H1 (cell line): ENCODE measurements at regions not wholly inside any gene's neighbourhood (a gene's known extent, or its start where the extent isn't known, plus 50 kb on each side); places are given as distances from the start of the nearest gene placed in this dataset.

Source experiments
- CTCF ChIA-PET: fragments of 300-600 bp; sonication (Branson Sonifier 250); formaldehyde crosslinking; loops from one replicate; lab custom pipeline; 2021; ENCODE audit not compliant: partially characterized antibody; lab: Charles Lee
- POLR2A ChIA-PET: fragments of 300-600 bp; sonication (Branson Sonifier 250); formaldehyde crosslinking; loops from one replicate; lab custom pipeline; 2021; ENCODE audit warnings: inconsistent platforms; ENCODE audit not compliant: partially characterized antibody; lab: Charles Lee
- DNase-seq, 2 experiments: peaks; one replicate each; pipeline versions ENCODE4 v3.0.0 to v3.0.0-alpha.2; 2010 to 2022; ENCODE audit warnings: low spot score in 2 of 2, low read depth in 1 of 2, mixed read lengths in 1 of 2
- FAIRE-seq: peaks from 2 replicates; lab custom pipeline; 2011; peaks lifted over from hg19 to GRCh38; lab: Jason Lieb, UNC
- H2AFZ ChIP-seq: 2 replicates; pipeline ENCODE4 v1.8.1; 2012; ENCODE audit warnings: low read length, inconsistent platforms
- H2AK5ac ChIP-seq: 2 replicates; pipeline ENCODE4 v1.6.1; 2013; ENCODE audit warnings: low read depth, low read length
- H2BK120ac ChIP-seq: replicated peaks from 2 replicates; pipeline ENCODE3; 2013; ENCODE audit warnings: low read depth, low read length, inconsistent platforms
- H2BK12ac ChIP-seq: 2 replicates; pipeline ENCODE4 v1.6.1; 2013; ENCODE audit warnings: low read depth, low read length
- H2BK15ac ChIP-seq: 2 replicates; pipeline ENCODE4 v1.6.1; 2013; ENCODE audit warnings: low read length
- H2BK20ac ChIP-seq: 2 replicates; pipeline ENCODE4 v1.6.1; 2013; ENCODE audit warnings: low read length
- H2BK5ac ChIP-seq: 2 replicates; pipeline ENCODE4 v1.6.1; 2013; ENCODE audit warnings: low read depth, low read length
- H3K14ac ChIP-seq: 2 replicates; pipeline ENCODE4 v1.6.1; 2013; ENCODE audit warnings: inconsistent platforms; ENCODE audit not compliant: insufficient read length
- H3K18ac ChIP-seq: 2 replicates; pipeline ENCODE4 v1.6.1; 2013; ENCODE audit warnings: low read length; ENCODE audit errors: extremely low read depth
- H3K23ac ChIP-seq: 2 replicates; pipeline ENCODE4 v1.6.1; 2013; ENCODE audit warnings: inconsistent platforms; ENCODE audit not compliant: insufficient read length
- H3K23me2 ChIP-seq: 2 replicates; pipeline ENCODE4 v1.6.1; 2013; ENCODE audit warnings: low read depth, low read length
- H3K27ac ChIP-seq: 2 replicates; pipeline ENCODE4 v1.6.1; 2011; ENCODE audit warnings: low read depth, low read length, inconsistent platforms
- H3K27me3 ChIP-seq, 4 experiments: replicated peaks in 1 of 4; 1 replicate in 1 of 4; 2 replicates in 3 of 4; pipeline versions ENCODE4 v1.6.1 to v1.8.1; 2011 to 2013; ENCODE audit warnings: low read length in 3 of 4, mild to moderate bottlenecking in 3 of 4, inconsistent platforms in 2 of 4, mixed read lengths in 2 of 4, moderate library complexity in 1 of 4; ENCODE audit not compliant: control insufficient read depth in 3 of 4, insufficient read depth in 3 of 4; ENCODE audit errors: extremely low read depth in 1 of 4
- H3K36me3 ChIP-seq, 4 experiments: 2 replicates each; pipeline versions ENCODE4 v1.6.1 to v1.8.1; 2011 to 2013; ENCODE audit warnings: mild to moderate bottlenecking in 4 of 4, low read length in 3 of 4, moderate library complexity in 2 of 4, control low read depth in 1 of 4, inconsistent platforms in 1 of 4; ENCODE audit not compliant: insufficient read depth in 4 of 4, control insufficient read depth in 2 of 4
- H3K4ac ChIP-seq: replicated peaks from 2 replicates; pipeline ENCODE3; 2013; ENCODE audit warnings: low read length, low read depth, mixed read lengths, inconsistent platforms; ENCODE audit not compliant: insufficient read length
- H3K4me1 ChIP-seq, 4 experiments: replicated peaks in 1 of 4; 1 replicate in 1 of 4; 2 replicates in 3 of 4; pipeline versions ENCODE4 v1.6.1 to v1.8.1; 2011 to 2013; ENCODE audit warnings: low read length in 3 of 4, inconsistent platforms in 2 of 4, mixed read lengths in 1 of 4; ENCODE audit not compliant: insufficient read depth in 4 of 4, control insufficient read depth in 3 of 4
- H3K4me2 ChIP-seq, 2 experiments: 2 replicates each; pipeline versions ENCODE4 v1.6.1 to v1.8.1; 2011 to 2013; ENCODE audit warnings: low read depth in 2 of 2, low read length in 2 of 2, control low read depth in 1 of 2, inconsistent platforms in 1 of 2, mild to moderate bottlenecking in 1 of 2; ENCODE audit not compliant: insufficient read depth in 1 of 2
- H3K4me3 ChIP-seq, 4 experiments: fragments of 200-600, 300-600 bp in 1 of 4; sonication (generic), shearing (Covaris generic), sonication (Bioruptor Twin) in 1 of 4; 2 replicates each; pipeline versions ENCODE4 v1.5.1 to v1.8.1; 2011 to 2016; ENCODE audit warnings: low read length in 4 of 4, low read depth in 3 of 4, control low read depth in 2 of 4, inconsistent platforms in 2 of 4, mild to moderate bottlenecking in 2 of 4, mixed read lengths in 1 of 4, moderate library complexity in 1 of 4; ENCODE audit not compliant: insufficient read depth in 2 of 4; ENCODE audit errors: extremely low read depth in 1 of 4
- H3K56ac ChIP-seq: replicated peaks from 2 replicates; pipeline ENCODE3; 2013; ENCODE audit warnings: low read depth, mild to moderate bottlenecking, mixed read lengths, low read length, inconsistent platforms; ENCODE audit not compliant: insufficient read length
- H3K79me1 ChIP-seq: 2 replicates; pipeline ENCODE4 v1.6.1; 2013; ENCODE audit warnings: low read depth, low read length, control low read depth
- H3K79me2 ChIP-seq, 2 experiments: 2 replicates each; pipeline versions ENCODE4 v1.6.1 to v1.8.1; 2012 to 2013; ENCODE audit warnings: low read length in 2 of 2, mild to moderate bottlenecking in 2 of 2, inconsistent platforms in 1 of 2; ENCODE audit not compliant: insufficient read depth in 2 of 2, control insufficient read depth in 1 of 2
- H3K9ac ChIP-seq, 4 experiments: replicated peaks in 1 of 4; 1 replicate in 1 of 4; 2 replicates in 3 of 4; pipeline versions ENCODE4 v1.6.1 to v1.8.1; 2011 to 2013; ENCODE audit warnings: low read depth in 3 of 4, low read length in 3 of 4, control low read depth in 2 of 4, mild to moderate bottlenecking in 2 of 4, moderate library complexity in 2 of 4, inconsistent platforms in 1 of 4; ENCODE audit errors: extremely low read depth in 1 of 4
- H3K9me3 ChIP-seq, 2 experiments: 2 replicates each; pipeline versions ENCODE4 v1.6.1 to v1.8.1; 2012 to 2013; ENCODE audit warnings: mild to moderate bottlenecking in 2 of 2, moderate library complexity in 2 of 2, control low read depth in 1 of 2, inconsistent platforms in 1 of 2, low read depth in 1 of 2, low read length in 1 of 2, mixed read lengths in 1 of 2; ENCODE audit not compliant: insufficient read depth in 2 of 2
- H4K20me1 ChIP-seq, 2 experiments: replicated peaks in 1 of 2; 2 replicates each; pipeline versions ENCODE3 to v1.8.1; 2011 to 2013; ENCODE audit warnings: inconsistent platforms in 2 of 2, low read length in 2 of 2, mild to moderate bottlenecking in 1 of 2; ENCODE audit not compliant: insufficient read depth in 2 of 2, control insufficient read depth in 1 of 2
- H4K5ac ChIP-seq: 2 replicates; pipeline ENCODE4 v1.6.1; 2013; ENCODE audit warnings: low read length, low read depth, mixed read lengths, inconsistent platforms; ENCODE audit not compliant: insufficient read length
- H4K8ac ChIP-seq: 2 replicates; pipeline ENCODE4 v1.8.0; 2013; ENCODE audit warnings: mild to moderate bottlenecking, moderate library complexity, low read length, inconsistent platforms; ENCODE audit not compliant: insufficient read depth; ENCODE audit errors: extremely low read depth
- H4K91ac ChIP-seq: replicated peaks from 2 replicates; pipeline ENCODE3; 2013; ENCODE audit warnings: low read length, mixed read lengths, inconsistent platforms; ENCODE audit not compliant: insufficient read length
- BACH1 ChIP-seq: IDR thresholded peaks from 2 replicates; pipeline ENCODE4 v1.6.1; 2012; ENCODE audit warnings: low read length, improper control_type of control experiment
- EP300 ChIP-seq, 2 experiments: IDR thresholded peaks; 1 replicate in 1 of 2; 2 replicates in 1 of 2; pipeline ENCODE4 v1.6.1; 2011 to 2012; ENCODE audit warnings: low read depth in 2 of 2, low read length in 2 of 2, mild to moderate bottlenecking in 2 of 2, borderline replicate concordance in 1 of 2, inconsistent platforms in 1 of 2, moderate library complexity in 1 of 2
- GTF2F1 ChIP-seq: IDR thresholded peaks from 2 replicates; pipeline ENCODE4 v1.6.1; 2012; ENCODE audit warnings: low read depth, low read length, improper control_type of control experiment, borderline replicate concordance
- KDM5A ChIP-seq: fragments of 200-600 bp; IDR thresholded peaks from 2 replicates; pipeline ENCODE4 v1.7.1; 2012; ENCODE audit warnings: mild to moderate bottlenecking, low read length, inconsistent platforms, mixed read lengths
- MAX ChIP-seq: IDR thresholded peaks from 2 replicates; pipeline ENCODE4 v1.6.1; 2012; ENCODE audit warnings: inconsistent platforms
- NRF1 ChIP-seq: IDR thresholded peaks from 2 replicates; pipeline ENCODE4 v1.6.1; 2011; ENCODE audit warnings: mild to moderate bottlenecking, low read depth, low read length, improper control_type of control experiment
- PHF8 ChIP-seq: fragments of 200-600 bp; sonication (generic); conservative IDR thresholded peaks from 2 replicates; pipeline ENCODE4 v1.7.1; 2012; ENCODE audit warnings: low read depth, mild to moderate bottlenecking, inconsistent platforms, low read length, moderate library complexity
- RFX5 ChIP-seq: IDR thresholded peaks from 2 replicates; pipeline ENCODE4 v1.6.1; 2011; ENCODE audit warnings: low read depth, low read length, improper control_type of control experiment, borderline replicate concordance
- SAP30 ChIP-seq: fragments of 300-600 bp; sonication (generic); IDR thresholded peaks from 2 replicates; pipeline ENCODE4 v1.7.1; 2012; ENCODE audit warnings: low read length, moderate library complexity, mild to moderate bottlenecking, inconsistent platforms; ENCODE audit not compliant: insufficient read depth, insufficient replicate concordance
- SIN3A ChIP-seq, 2 experiments: IDR thresholded peaks in 1 of 2; conservative IDR thresholded peaks in 1 of 2; 2 replicates each; pipeline ENCODE4 v1.6.1; 2011 to 2012; ENCODE audit warnings: low read length in 2 of 2, improper control_type of control experiment in 1 of 2, low read depth in 1 of 2, mild to moderate bottlenecking in 1 of 2
- SP2 ChIP-seq: IDR thresholded peaks from 2 replicates; pipeline ENCODE4 v1.6.1; 2012; ENCODE audit warnings: mild to moderate bottlenecking, low read length, inconsistent platforms
- SRF ChIP-seq: IDR thresholded peaks from 2 replicates; pipeline ENCODE4 v1.6.1; 2011; ENCODE audit warnings: mild to moderate bottlenecking, low read depth, low read length, moderate library complexity
- WGBS, 2 experiments: shearing (Covaris generic) in 1 of 2; methylation state at CpG; one replicate each; pipeline versions ENCODE4 v1.1.6 to v1.1.7; 2013 to 2015; ENCODE audit warnings: low lambda C conversion rate in 2 of 2, mixed read lengths in 2 of 2, inconsistent platforms in 1 of 2, low coverage in 1 of 2, missing lambda C conversion rate in 1 of 2; ENCODE audit not compliant: insufficient replicate concordance in 2 of 2, insufficient coverage in 1 of 2, insufficient read length in 1 of 2; ENCODE audit errors: extremely low coverage in 1 of 2, missing lambda C conversion rate in 1 of 2; 5-methylcytosine and 5-hydroxymethylcytosine counted together

- no peak overlapping the region for H2BK5ac ChIP-seq
- no peak overlapping the region for H3K56ac ChIP-seq
- H2BK20ac ChIP-seq = no peak overlapping the region
- H3K14ac ChIP-seq = no peak overlapping the region
- no peak overlapping the region for H3K4me2 ChIP-seq
- H4K5ac ChIP-seq = no peak overlapping the region
- H4K91ac ChIP-seq = no peak overlapping the region
- no peak overlapping the region for H3K4me3 ChIP-seq
- H3K36me3 ChIP-seq = no peaks in the 10 kb centered on the region
- H3K18ac ChIP-seq = no peak overlapping the region
- H2BK120ac ChIP-seq = no peak overlapping the region
- no peaks in the 10 kb centered on the region for H3K27me3 ChIP-seq
- H3K79me2 ChIP-seq = no peaks in the 10 kb centered on the region
- POLR2A ChIA-PET = no interaction called here
- 93% methylated on average over 3 of the region's 3 CpGs; no CpG with 5 or more reads in 1 of the 2 experiments for WGBS, 2 experiments
- H3K9ac ChIP-seq = no peak overlapping the region
- DNase-seq = no peak
- CTCF ChIA-PET = no interaction called here
- H4K20me1 ChIP-seq = no peaks in the 10 kb centered on the region
- TF ChIP-seq GTF2F1 = no peak
- no peak for TF ChIP-seq NRF1
- no peak for TF ChIP-seq PHF8
- no peak for TF ChIP-seq SRF
- TF ChIP-seq BACH1 = no peak
- no peak for TF ChIP-seq RFX5
- TF ChIP-seq MAX = no peak
- no peak for TF ChIP-seq SP2
- TF ChIP-seq KDM5A = no peak
- no peak for TF ChIP-seq SAP30
- TF ChIP-seq EP300 (IDR thresholded peaks at IDR 0.05; ENCODE audit: borderline replicate concordance in 1 of 2, low read depth in 2 of 2, low read length in 2 of 2) = no peak
- no peak for TF ChIP-seq SIN3A (conservative IDR thresholded peaks at IDR 0.05 in 1 of 2, IDR thresholded peaks at IDR 0.05 in 1 of 2; ENCODE audit: low read depth in 1 of 2, low read length in 2 of 2)
- no peak overlapping the region for H2BK15ac ChIP-seq
- peak overlapping the region; percentile 24; the same call in 1 of the 2 replicates for H2AFZ ChIP-seq
- H3K4ac ChIP-seq = no peak overlapping the region
- no peak overlapping the region for H2AK5ac ChIP-seq
- no peak overlapping the region for H3K23ac ChIP-seq
- no peak overlapping the region for H3K27ac ChIP-seq
- no peak overlapping the region for H4K8ac ChIP-seq
- no peaks in the 10 kb centered on the region for H3K9me3 ChIP-seq
- H3K4me1 ChIP-seq = peaks cover 0 to 3% (median 0%) of the 10 kb centered on the region in 4 experiments; a peak in 1 of 7 replicates
- no peaks in the 10 kb centered on the region for H3K23me2 ChIP-seq
- H3K79me1 ChIP-seq = no peaks in the 10 kb centered on the region
- no peak for FAIRE-seq
- H2BK12ac ChIP-seq = no peak overlapping the region
These were observed 56.8 kb upstream of the SPACA1 start for GRCh38 chr6:87990871-87991270.
